ENCODE measurements at regions not wholly inside any gene's neighbourhood (a gene's known extent, or its start where the extent isn't known, plus 50 kb on each side); places are given as distances from the start of the nearest gene placed in this dataset.

DNA sequence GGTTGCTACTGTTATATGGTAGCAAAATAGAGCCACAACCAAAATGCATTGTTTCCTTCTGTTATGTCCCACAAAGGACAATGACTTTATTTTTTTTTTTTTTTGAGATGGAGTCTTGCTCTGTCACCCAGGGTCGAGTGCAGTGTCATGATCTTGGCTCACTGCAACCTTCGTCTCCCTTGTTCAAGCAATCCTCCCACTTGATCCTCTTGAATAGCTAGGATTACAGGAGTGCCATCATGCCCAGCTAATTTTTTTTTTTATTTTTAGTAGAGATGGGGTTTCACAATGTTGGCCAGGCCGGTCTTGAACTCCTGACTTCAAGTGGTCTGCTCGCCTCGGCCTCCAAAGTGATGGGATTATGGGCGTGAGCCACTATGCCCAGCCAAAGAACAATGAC, 527.7 kb upstream of the SGCD start:
- no peaks in the 10 kb centered on the region for H3K79me1 ChIP-seq (ENCODE audit: low read depth, low read length)
- no peak overlapping the region for H3K14ac ChIP-seq (ENCODE audit: low read length)
- no peak overlapping the region for H2BK12ac ChIP-seq (ENCODE audit: low read length)
- no peak for DNase-seq (ENCODE audit: low spot score)
- H2BK15ac ChIP-seq (ENCODE audit: low read length) = no peak overlapping the region
- no peak overlapping the region for H2AFZ ChIP-seq (ENCODE audit: low read length)
- no peak overlapping the region for H3K4me3 ChIP-seq (ENCODE audit: low read length in 2 of 2)
- H3K18ac ChIP-seq (ENCODE audit: low read length) = no peak overlapping the region
- no peak overlapping the region for H2BK120ac ChIP-seq (ENCODE audit: low read depth, low read length)
- no peak overlapping the region for H3K27ac ChIP-seq (replicated peaks; ENCODE audit: low read length)
- H3K9ac ChIP-seq (ENCODE audit: low read depth, low read length, poor library complexity) = no peak overlapping the region
- no peaks in the 10 kb centered on the region for H3K27me3 ChIP-seq (ENCODE audit: control insufficient read depth in 3 of 3, insufficient read depth in 3 of 3, low read depth in 1 of 3, low read length in 3 of 3)
- H3K4me1 ChIP-seq (ENCODE audit: control insufficient read depth in 2 of 2, insufficient read depth in 1 of 2, low read depth in 1 of 2, low read length in 2 of 2) = no peaks in the 10 kb centered on the region
- no peaks in the 10 kb centered on the region for H3K9me3 ChIP-seq (replicated peaks in 1 of 2; ENCODE audit: control insufficient read depth in 2 of 2, insufficient read depth in 1 of 2, low read depth in 1 of 2, low read length in 2 of 2)
- no peak overlapping the region for H3K4ac ChIP-seq (ENCODE audit: low read length)
- H2AK5ac ChIP-seq (ENCODE audit: low read depth, low read length) = no peak overlapping the region
- H3K23ac ChIP-seq (ENCODE audit: low read depth, low read length, poor library complexity) = no peak overlapping the region
- H2BK5ac ChIP-seq (ENCODE audit: low read length) = no peak overlapping the region
- H3K36me3 ChIP-seq (replicated peaks in 1 of 2; ENCODE audit: control insufficient read depth in 2 of 2, insufficient read depth in 2 of 2, low read length in 2 of 2) = no peaks in the 10 kb centered on the region
- no peak overlapping the region for H3K4me2 ChIP-seq (ENCODE audit: insufficient read depth, low read length, poor library complexity, severe bottlenecking)
- no CpG with 5 or more reads among the region's 6 CpGs for WGBS, 2 donors (ENCODE audit: extremely low coverage in 2 of 2, insufficient read length in 2 of 2, insufficient replicate concordance in 1 of 2)
- H4K8ac ChIP-seq (ENCODE audit: low read depth, low read length) = no peak overlapping the region
- no peak overlapping the region for H4K91ac ChIP-seq (ENCODE audit: low read depth, low read length, poor library complexity)

DNA sequence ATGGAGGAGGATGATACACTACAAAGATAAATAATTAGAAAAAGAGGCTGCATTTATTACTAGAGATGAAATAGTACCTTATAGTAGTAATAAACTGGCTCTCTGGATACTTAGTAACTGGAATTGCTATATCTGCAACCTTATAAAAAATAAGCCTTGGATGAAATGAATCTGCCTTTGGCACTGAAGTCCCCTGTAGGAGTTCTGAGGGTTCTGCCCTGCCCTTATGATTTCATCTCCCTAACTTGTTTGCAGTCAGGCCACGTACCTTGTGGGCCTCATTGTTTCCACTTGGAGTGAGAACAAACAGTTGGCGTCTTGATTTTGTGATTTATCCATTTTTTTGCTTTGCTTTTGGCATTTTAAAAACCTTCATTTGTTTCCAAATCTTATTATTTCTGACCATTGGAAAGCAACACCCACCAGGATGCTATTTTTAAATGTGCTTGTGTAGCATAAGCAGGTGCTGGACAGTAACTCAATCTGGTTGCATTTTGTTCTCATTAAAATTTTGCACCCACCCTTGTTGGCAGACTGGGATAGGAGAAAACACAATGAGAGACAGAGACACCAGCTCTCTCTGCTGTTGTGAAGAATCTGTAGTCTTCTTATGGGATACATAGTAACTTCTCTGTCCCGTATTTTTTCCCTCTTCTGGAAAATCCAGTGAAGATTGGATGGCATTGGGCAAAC, 518.9 kb upstream of the SGCD start:
- Histone ChIP-seq H3K4ac (ENCODE audit: low read length) (no peak overlapping the region), H3K4me3 (ENCODE audit: low read length in 2 of 2) (no peak overlapping the region), H3K79me1 (ENCODE audit: low read depth, low read length) (no peaks in the 10 kb centered on the region), H3K14ac (ENCODE audit: low read length) (no peak overlapping the region), H2BK15ac (ENCODE audit: low read length) (no peak overlapping the region), H3K9ac (ENCODE audit: low read depth, low read length, poor library complexity) (no peak overlapping the region), H3K36me3 (replicated peaks in 1 of 2; ENCODE audit: control insufficient read depth in 2 of 2, insufficient read depth in 2 of 2, low read length in 2 of 2) (no peaks in the 10 kb centered on the region), H3K4me2 (ENCODE audit: insufficient read depth, low read length, poor library complexity, severe bottlenecking) (no peak overlapping the region), H4K8ac (ENCODE audit: low read depth, low read length) (no peak overlapping the region), H3K4me1 (ENCODE audit: control insufficient read depth in 2 of 2, insufficient read depth in 1 of 2, low read depth in 1 of 2, low read length in 2 of 2) (no peaks in the 10 kb centered on the region), H2BK5ac (ENCODE audit: low read length) (no peak overlapping the region), H3K18ac (ENCODE audit: low read length) (no peak overlapping the region), H3K27ac (replicated peaks; ENCODE audit: low read length) (no peak overlapping the region), H2AK5ac (ENCODE audit: low read depth, low read length) (no peak overlapping the region), H3K9me3 (replicated peaks in 1 of 2; ENCODE audit: control insufficient read depth in 2 of 2, insufficient read depth in 1 of 2, low read depth in 1 of 2, low read length in 2 of 2) (no peaks in the 10 kb centered on the region), H3K27me3 (ENCODE audit: control insufficient read depth in 3 of 3, insufficient read depth in 3 of 3, low read depth in 1 of 3, low read length in 3 of 3) (no peaks in the 10 kb centered on the region), H2BK120ac (ENCODE audit: low read depth, low read length) (no peak overlapping the region), H2BK12ac (ENCODE audit: low read length) (no peak overlapping the region), H4K91ac (ENCODE audit: low read depth, low read length, poor library complexity) (no peak overlapping the region), H2AFZ (ENCODE audit: low read length) (no peak overlapping the region), H3K23ac (ENCODE audit: low read depth, low read length, poor library complexity) (no peak overlapping the region)
- no peak for DNase-seq (ENCODE audit: low spot score)
- WGBS, 2 donors (ENCODE audit: extremely low coverage in 2 of 2, insufficient read length in 2 of 2, insufficient replicate concordance in 1 of 2) = no CpG with 5 or more reads among the region's 3 CpGs

DNA sequence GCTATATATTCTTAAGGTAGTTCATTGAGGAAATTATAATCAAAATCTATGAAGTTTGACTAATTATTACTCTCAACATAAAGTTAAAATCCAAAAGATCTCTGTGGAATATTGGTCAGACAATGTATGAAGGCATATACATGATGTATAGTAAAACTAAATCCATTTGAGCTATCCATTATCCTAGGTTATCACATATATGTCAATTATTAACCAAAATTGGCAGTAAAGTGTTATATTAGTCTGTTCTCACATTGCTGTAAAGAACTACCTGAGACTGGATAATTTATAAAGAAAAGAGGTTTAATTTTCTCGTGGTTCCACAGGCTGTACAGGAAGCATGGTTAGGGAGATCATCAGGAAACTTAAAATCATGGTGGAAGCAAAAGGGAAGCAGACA, 511.7 kb upstream of the SGCD start:
- Histone ChIP-seq H3K27ac (replicated peaks; ENCODE audit: low read length) (no peak overlapping the region), H4K91ac (ENCODE audit: low read depth, low read length, poor library complexity) (no peak overlapping the region), H3K4me3 (ENCODE audit: low read length in 2 of 2) (no peak overlapping the region), H3K23ac (ENCODE audit: low read depth, low read length, poor library complexity) (no peak overlapping the region), H3K27me3 (ENCODE audit: control insufficient read depth in 3 of 3, insufficient read depth in 3 of 3, low read depth in 1 of 3, low read length in 3 of 3) (no peaks in the 10 kb centered on the region), H3K18ac (ENCODE audit: low read length) (no peak overlapping the region), H2AK5ac (ENCODE audit: low read depth, low read length) (no peak overlapping the region), H3K79me1 (ENCODE audit: low read depth, low read length) (no peaks in the 10 kb centered on the region), H2BK5ac (ENCODE audit: low read length) (no peak overlapping the region), H2BK12ac (ENCODE audit: low read length) (no peak overlapping the region), H3K4me2 (ENCODE audit: insufficient read depth, low read length, poor library complexity, severe bottlenecking) (no peak overlapping the region), H2AFZ (ENCODE audit: low read length) (no peak overlapping the region), H2BK120ac (ENCODE audit: low read depth, low read length) (no peak overlapping the region), H3K9me3 (replicated peaks in 1 of 2; ENCODE audit: control insufficient read depth in 2 of 2, insufficient read depth in 1 of 2, low read depth in 1 of 2, low read length in 2 of 2) (no peaks in the 10 kb centered on the region), H3K4me1 (ENCODE audit: control insufficient read depth in 2 of 2, insufficient read depth in 1 of 2, low read depth in 1 of 2, low read length in 2 of 2) (no peaks in the 10 kb centered on the region), H3K4ac (ENCODE audit: low read length) (no peak overlapping the region), H4K8ac (ENCODE audit: low read depth, low read length) (no peak overlapping the region), H3K14ac (ENCODE audit: low read length) (no peak overlapping the region), H2BK15ac (ENCODE audit: low read length) (no peak overlapping the region), H3K9ac (ENCODE audit: low read depth, low read length, poor library complexity) (no peak overlapping the region), H3K36me3 (replicated peaks in 1 of 2; ENCODE audit: control insufficient read depth in 2 of 2, insufficient read depth in 2 of 2, low read length in 2 of 2) (no peaks in the 10 kb centered on the region)
- DNase-seq (ENCODE audit: low spot score) = no peak
- no CpG with 5 or more reads among the region's 1 CpG for WGBS, 2 donors (ENCODE audit: extremely low coverage in 2 of 2, insufficient read length in 2 of 2, insufficient replicate concordance in 1 of 2)

DNA sequence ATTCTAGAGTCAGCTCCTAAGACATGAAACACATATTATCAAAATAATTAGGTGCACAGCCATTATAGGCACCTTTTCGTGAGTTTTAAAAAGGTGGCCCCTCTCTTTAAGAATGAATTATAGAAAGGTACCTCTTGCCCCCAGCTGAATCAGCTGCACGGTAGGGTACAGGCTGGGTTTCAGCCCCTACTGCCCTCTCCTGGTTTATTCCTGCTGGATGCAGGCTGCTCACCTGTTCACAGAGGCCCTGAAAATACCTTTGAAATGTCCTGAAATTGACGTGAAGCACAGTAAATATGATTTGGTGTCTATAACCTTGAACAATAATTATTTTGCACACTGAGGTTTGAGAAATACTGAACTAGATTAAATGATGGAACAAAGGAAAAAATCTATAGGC, 504.8 kb upstream of the SGCD start:
- no peak overlapping the region for H3K4me3 ChIP-seq (ENCODE audit: low read length in 2 of 2)
- no peak overlapping the region for H2AFZ ChIP-seq (ENCODE audit: low read length)
- no peak overlapping the region for H3K27ac ChIP-seq (replicated peaks; ENCODE audit: low read length)
- no peak overlapping the region for H4K91ac ChIP-seq (ENCODE audit: low read depth, low read length, poor library complexity)
- no peak overlapping the region for H3K9ac ChIP-seq (ENCODE audit: low read depth, low read length, poor library complexity)
- no peak for DNase-seq (ENCODE audit: low spot score)
- no peak overlapping the region for H2AK5ac ChIP-seq (ENCODE audit: low read depth, low read length)
- no peak overlapping the region for H4K8ac ChIP-seq (ENCODE audit: low read depth, low read length)
- H3K27me3 ChIP-seq (ENCODE audit: control insufficient read depth in 3 of 3, insufficient read depth in 3 of 3, low read depth in 1 of 3, low read length in 3 of 3) = no peaks in the 10 kb centered on the region
- H2BK5ac ChIP-seq (ENCODE audit: low read length) = no peak overlapping the region
- no peaks in the 10 kb centered on the region for H3K4me1 ChIP-seq (ENCODE audit: control insufficient read depth in 2 of 2, insufficient read depth in 1 of 2, low read depth in 1 of 2, low read length in 2 of 2)
- no peak overlapping the region for H3K14ac ChIP-seq (ENCODE audit: low read length)
- H2BK12ac ChIP-seq (ENCODE audit: low read length) = no peak overlapping the region
- no peak overlapping the region for H3K23ac ChIP-seq (ENCODE audit: low read depth, low read length, poor library complexity)
- no peak overlapping the region for H3K4ac ChIP-seq (ENCODE audit: low read length)
- no peak overlapping the region for H3K18ac ChIP-seq (ENCODE audit: low read length)
- H2BK15ac ChIP-seq (ENCODE audit: low read length) = no peak overlapping the region
- H3K4me2 ChIP-seq (ENCODE audit: insufficient read depth, low read length, poor library complexity, severe bottlenecking) = no peak overlapping the region
- H2BK120ac ChIP-seq (ENCODE audit: low read depth, low read length) = no peak overlapping the region
- no peaks in the 10 kb centered on the region for H3K79me1 ChIP-seq (ENCODE audit: low read depth, low read length)
- no peaks in the 10 kb centered on the region for H3K36me3 ChIP-seq (replicated peaks in 1 of 2; ENCODE audit: control insufficient read depth in 2 of 2, insufficient read depth in 2 of 2, low read length in 2 of 2)
- WGBS, 2 donors (ENCODE audit: extremely low coverage in 2 of 2, insufficient read length in 2 of 2, insufficient replicate concordance in 1 of 2) = no CpG with 5 or more reads among the region's 3 CpGs
- peaks cover 0 to 1% of the 10 kb centered on the region in 2 donors for H3K9me3 ChIP-seq (replicated peaks in 1 of 2; ENCODE audit: control insufficient read depth in 2 of 2, insufficient read depth in 1 of 2, low read depth in 1 of 2, low read length in 2 of 2)
